IMR-90 (cell line): ENCODE measurements at regions not wholly inside any gene's neighbourhood (a gene's known extent, or its start where the extent isn't known, plus 50 kb on each side); places are given as distances from the start of the nearest gene placed in this dataset.

Source experiments
- ATAC-seq: fragments of 200-7000 bp; cut with Tn5 transposase; 2 replicates; pipeline ENCODE4 v1.9.1; 2020; ENCODE audit warnings: low read depth, mild to moderate bottlenecking, moderate library complexity
- BruUV-seq: library from RNA; stranded (reverse); fragments of 400-500 nt; replicated peaks from 2 replicates; lab custom pipeline; 2021; lab: Mats Ljungman, UMichigan
- CTCF ChIA-PET: fragments of 300-600 bp; formaldehyde crosslinking; extraction: SDS; loops from one replicate; lab custom pipeline; 2021; ENCODE audit warnings: antibody characterized with exemption; lab: Yijun Ruan, JAX
- POLR2A ChIA-PET: fragments of 300-600 bp; sonication (Branson Sonifier 250); formaldehyde crosslinking; loops from one replicate; lab custom pipeline; 2022; ENCODE audit warnings: antibody characterized with exemption; ENCODE audit not compliant: unreplicated experiment; lab: Charles Lee
- DNase-seq: peaks from one replicate; pipeline ENCODE4 v3.0.0; 2013
- H2AFZ ChIP-seq: replicated peaks from 2 replicates; pipeline ENCODE3; 2013; ENCODE audit warnings: low read length, mild to moderate bottlenecking; ENCODE audit not compliant: poor library complexity
- H2AK5ac ChIP-seq: 2 replicates; pipeline ENCODE4 v1.6.1; 2013; ENCODE audit warnings: low read depth, low read length, inconsistent platforms
- H2AK9ac ChIP-seq: replicated peaks from 2 replicates; pipeline ENCODE3; 2013; ENCODE audit warnings: mild to moderate bottlenecking, low read depth, low read length, moderate library complexity; ENCODE audit not compliant: poor library complexity
- H2BK120ac ChIP-seq: 2 replicates; pipeline ENCODE4 v1.6.1; 2013; ENCODE audit warnings: low read depth, low read length, inconsistent platforms
- H2BK15ac ChIP-seq: 3 replicates; pipeline ENCODE4 v1.6.1; 2013; ENCODE audit warnings: low read depth, low read length, inconsistent platforms
- H2BK20ac ChIP-seq: 2 replicates; pipeline ENCODE4 v1.6.1; 2013; ENCODE audit warnings: low read depth, mild to moderate bottlenecking, inconsistent platforms, low read length, moderate library complexity
- H2BK5ac ChIP-seq: 2 replicates; pipeline ENCODE4 v1.6.1; 2013; ENCODE audit warnings: mild to moderate bottlenecking, low read depth, low read length, inconsistent platforms; ENCODE audit not compliant: poor library complexity, severe bottlenecking
- H3K14ac ChIP-seq: replicated peaks from 2 replicates; pipeline ENCODE4 v1.6.1; 2013; ENCODE audit warnings: low read depth, low read length, inconsistent platforms
- H3K18ac ChIP-seq: 2 replicates; pipeline ENCODE4 v1.6.1; 2013; ENCODE audit warnings: low read depth, low read length, control low read depth
- H3K23ac ChIP-seq: 2 replicates; pipeline ENCODE4 v1.6.1; 2013; ENCODE audit warnings: low read depth, low read length, inconsistent platforms
- H3K27ac ChIP-seq: 2 replicates; pipeline ENCODE4 v1.5.1; 2013; ENCODE audit warnings: mild to moderate bottlenecking, control low read depth, low read length; ENCODE audit not compliant: insufficient read depth
- H3K27me3 ChIP-seq: 2 replicates; pipeline ENCODE4 v1.6.1; 2013; ENCODE audit warnings: low read length; ENCODE audit not compliant: control insufficient read depth, insufficient read depth
- H3K36me3 ChIP-seq: 2 replicates; pipeline ENCODE4 v1.6.1; 2013; ENCODE audit warnings: low read length, mixed read lengths; ENCODE audit not compliant: control insufficient read depth, insufficient read depth
- H3K4ac ChIP-seq: 2 replicates; pipeline ENCODE4 v1.6.1; 2013; ENCODE audit warnings: low read depth, low read length, inconsistent platforms
- H3K4me1 ChIP-seq: 2 replicates; pipeline ENCODE4 v1.6.1; 2013; ENCODE audit warnings: low read length, mixed read lengths; ENCODE audit not compliant: control insufficient read depth, insufficient read depth
- H3K4me2 ChIP-seq: 2 replicates; pipeline ENCODE4 v1.6.1; 2013; ENCODE audit warnings: low read depth, mild to moderate bottlenecking, control low read depth, low read length, moderate library complexity
- H3K4me3 ChIP-seq: 2 replicates; pipeline ENCODE4 v1.5.1; 2013; ENCODE audit warnings: low read depth, mild to moderate bottlenecking, control low read depth, low read length, moderate library complexity; ENCODE audit not compliant: insufficient read depth
- H3K56ac ChIP-seq: 2 replicates; pipeline ENCODE4 v1.6.1; 2013; ENCODE audit warnings: low read length, inconsistent platforms; ENCODE audit not compliant: insufficient read depth; ENCODE audit errors: extremely low read depth
- H3K79me1 ChIP-seq, 2 experiments: 2 replicates each; pipeline ENCODE4 v1.6.1; 2013; ENCODE audit warnings: low read length in 2 of 2, inconsistent platforms in 1 of 2, low read depth in 1 of 2
- H3K9ac ChIP-seq: 2 replicates; pipeline ENCODE4 v1.6.1; 2013; ENCODE audit warnings: low read depth, low read length, control low read depth
- H3K9me1 ChIP-seq: 2 replicates; pipeline ENCODE4 v1.6.1; 2013; ENCODE audit warnings: low read length, inconsistent platforms; ENCODE audit not compliant: insufficient read depth
- H3K9me3 ChIP-seq: 2 replicates; pipeline ENCODE4 v1.6.1; 2013; ENCODE audit warnings: low read length; ENCODE audit not compliant: control insufficient read depth, insufficient read depth
- H4K20me1 ChIP-seq: 2 replicates; pipeline ENCODE4 v1.6.1; 2013; ENCODE audit warnings: low read length, inconsistent platforms; ENCODE audit not compliant: insufficient read depth
- H4K5ac ChIP-seq: 2 replicates; pipeline ENCODE4 v1.6.1; 2013; ENCODE audit warnings: mild to moderate bottlenecking, low read depth, low read length, control low read depth
- H4K8ac ChIP-seq, 2 experiments: 2 replicates each; pipeline ENCODE4 v1.6.1; 2013; ENCODE audit warnings: low read depth in 2 of 2, low read length in 2 of 2, control low read depth in 1 of 2, inconsistent platforms in 1 of 2
- H4K91ac ChIP-seq: 2 replicates; pipeline ENCODE4 v1.6.1; 2013; ENCODE audit warnings: low read depth, low read length, inconsistent platforms; ENCODE audit not compliant: insufficient read depth
- BHLHE40 ChIP-seq: fragments of 150-350 bp; IDR thresholded peaks from 2 replicates; pipeline ENCODE4 v1.6.1; 2016; ENCODE audit warnings: mild to moderate bottlenecking, low read depth, low read length
- CEBPB ChIP-seq: IDR thresholded peaks from 2 replicates; pipeline ENCODE4 v1.6.1; 2012; ENCODE audit warnings: low read depth, low read length, improper control_type of control experiment
- CHD1 ChIP-seq: IDR thresholded peaks from 2 replicates; pipeline ENCODE4 v1.6.1; 2012; ENCODE audit warnings: low read depth, low read length, improper control_type of control experiment
- CTCF ChIP-seq: conservative IDR thresholded peaks from 2 replicates; pipeline ENCODE4 v1.5.1; 2012; ENCODE audit warnings: mild to moderate bottlenecking, low read depth, low read length, improper control_type of control experiment
- FOS ChIP-seq: fragments of 150-350 bp; IDR thresholded peaks from 2 replicates; pipeline ENCODE4 v1.6.1; 2016; ENCODE audit warnings: low read depth, low read length
- MXI1 ChIP-seq: IDR thresholded peaks from 2 replicates; pipeline ENCODE4 v1.6.1; 2012; ENCODE audit warnings: low read depth, mild to moderate bottlenecking, low read length, moderate library complexity, borderline replicate concordance
- NFE2L2 ChIP-seq: fragments of 150-350 bp; IDR thresholded peaks from 2 replicates; pipeline ENCODE4 v1.6.1; 2016; ENCODE audit warnings: low read depth, mild to moderate bottlenecking, low read length
- POLR2A ChIP-seq: IDR thresholded peaks from 2 replicates; pipeline ENCODE4 v1.6.1; 2012; ENCODE audit warnings: mild to moderate bottlenecking, low read depth, low read length
- RAD21 ChIP-seq: IDR thresholded peaks from 2 replicates; pipeline ENCODE4 v1.6.1; 2012; ENCODE audit warnings: low read length, improper control_type of control experiment
- RFX5 ChIP-seq: IDR thresholded peaks from 2 replicates; pipeline ENCODE4 v1.8.0; 2012; ENCODE audit warnings: low read depth, mild to moderate bottlenecking, low read length, moderate library complexity
- USF2 ChIP-seq: fragments of 150-350 bp; IDR thresholded peaks from 2 replicates; pipeline ENCODE4 v1.6.1; 2017; ENCODE audit warnings: mild to moderate bottlenecking, antibody characterized with exemption, low read length, low read depth
- WGBS, 2 experiments: methylation state at CpG; one replicate each; pipeline versions ENCODE4 v1.1.5 to v1.1.7; 2013; ENCODE audit warnings: missing lambda C conversion rate in 2 of 2; ENCODE audit not compliant: insufficient read length in 1 of 2; ENCODE audit errors: extremely low coverage in 2 of 2; 5-methylcytosine and 5-hydroxymethylcytosine counted together
- dilution Hi-C: fragments of 300-500 bp; cut with HindIII; formaldehyde crosslinking; loops from one replicate; pipeline ENCODE4 v1.14.3; 2018; ENCODE audit warnings: low sequenced_read_pairs; ENCODE audit not compliant: unreplicated experiment
- in situ Hi-C: fragments of 300-500 bp; cut with MboI; formaldehyde crosslinking; loops from 3 replicates; pipeline ENCODE4 v1.14.3; 2019; ENCODE audit warnings: low sequenced_read_pairs, inconsistent platforms, mixed read lengths
- intact Hi-C: fragments of 100-400 bp; cut with micrococcal nuclease; formaldehyde crosslinking; loops from 2 replicates; pipeline ENCODE4 v1.10.0; 2022

- Histone ChIP-seq H2AK9ac (no peak overlapping the region), H3K9me1 (no peaks in the 10 kb centered on the region), H3K4ac (no peak overlapping the region), H3K9ac (no peak overlapping the region), H2BK20ac (no peak overlapping the region), H3K36me3 (no peaks in the 10 kb centered on the region), H4K91ac (no peak overlapping the region), H4K5ac (no peak overlapping the region), H2AFZ (no peak overlapping the region), H2BK5ac (no peak overlapping the region), H4K8ac (no peak overlapping the region), H3K23ac (no peak overlapping the region), H3K27me3 (no peaks in the 10 kb centered on the region), H3K4me2 (no peak overlapping the region), H3K4me1 (no peaks in the 10 kb centered on the region), H3K18ac (no peak overlapping the region), H3K14ac (no peak overlapping the region), H2BK120ac (no peak overlapping the region), H3K79me1 (no peaks in the 10 kb centered on the region), H3K27ac (no peak overlapping the region), H3K4me3 (no peak overlapping the region), H2AK5ac (no peak overlapping the region), H4K20me1 (no peaks in the 10 kb centered on the region), H2BK15ac (no peak overlapping the region), H3K9me3 (no peaks in the 10 kb centered on the region), H3K56ac (no peak overlapping the region)
- ATAC-seq (no peak), DNase-seq (no peak)
- dilution Hi-C loops = no loop called here
- intact Hi-C loops = no loop called here
- CTCF ChIA-PET = no interaction called here
- POLR2A ChIA-PET = no interaction called here
- in situ Hi-C loops = no loop called here
- no peak for TF ChIP-seq CEBPB
- TF ChIP-seq FOS = no peak
- no peak for TF ChIP-seq RAD21
- no peak for TF ChIP-seq NFE2L2
- TF ChIP-seq MXI1 = no peak
- TF ChIP-seq USF2 = no peak
- TF ChIP-seq BHLHE40 = no peak
- no peak for TF ChIP-seq RFX5
- TF ChIP-seq POLR2A = no peak
- TF ChIP-seq CHD1 = no peak
- no peak for TF ChIP-seq CTCF
- no TSS peak for BruUV-seq
- WGBS, 2 experiments = no CpG with 5 or more reads among the region's 2 CpGs
Observed at GRCh38 chr21:16020878-16021277, 291.1 kb downstream of the USP25 start.
